Uterus (tissue), 2 donors: ENCODE measurements at regions not wholly inside any gene's neighbourhood (a gene's known extent, or its start where the extent isn't known, plus 50 kb on each side); places are given as distances from the start of the nearest gene placed in this dataset.

ENCODE experiments used
- POLR2A ChIP-seq, 2 donors: fragments of 450-650 bp; IDR thresholded peaks; one replicate each; pipeline ENCODE4 v1.6.1; 2016; ENCODE audit warnings: antibody characterized with exemption in 2 of 2, mild to moderate bottlenecking in 1 of 2, moderate library complexity in 1 of 2
- TF ChIP-seq, protein P1 (sequence below), 4 experiments: fragments of 200-600 bp in 2 of 4; fragments of 450-650 bp in 2 of 4; sonication (generic) in 2 of 4; IDR thresholded peaks; one replicate each; pipeline ENCODE4 v1.5.1; 2016 to 2019; ENCODE audit warnings: antibody characterized with exemption in 4 of 4, mild to moderate bottlenecking in 2 of 4, moderate library complexity in 1 of 4

DNA sequence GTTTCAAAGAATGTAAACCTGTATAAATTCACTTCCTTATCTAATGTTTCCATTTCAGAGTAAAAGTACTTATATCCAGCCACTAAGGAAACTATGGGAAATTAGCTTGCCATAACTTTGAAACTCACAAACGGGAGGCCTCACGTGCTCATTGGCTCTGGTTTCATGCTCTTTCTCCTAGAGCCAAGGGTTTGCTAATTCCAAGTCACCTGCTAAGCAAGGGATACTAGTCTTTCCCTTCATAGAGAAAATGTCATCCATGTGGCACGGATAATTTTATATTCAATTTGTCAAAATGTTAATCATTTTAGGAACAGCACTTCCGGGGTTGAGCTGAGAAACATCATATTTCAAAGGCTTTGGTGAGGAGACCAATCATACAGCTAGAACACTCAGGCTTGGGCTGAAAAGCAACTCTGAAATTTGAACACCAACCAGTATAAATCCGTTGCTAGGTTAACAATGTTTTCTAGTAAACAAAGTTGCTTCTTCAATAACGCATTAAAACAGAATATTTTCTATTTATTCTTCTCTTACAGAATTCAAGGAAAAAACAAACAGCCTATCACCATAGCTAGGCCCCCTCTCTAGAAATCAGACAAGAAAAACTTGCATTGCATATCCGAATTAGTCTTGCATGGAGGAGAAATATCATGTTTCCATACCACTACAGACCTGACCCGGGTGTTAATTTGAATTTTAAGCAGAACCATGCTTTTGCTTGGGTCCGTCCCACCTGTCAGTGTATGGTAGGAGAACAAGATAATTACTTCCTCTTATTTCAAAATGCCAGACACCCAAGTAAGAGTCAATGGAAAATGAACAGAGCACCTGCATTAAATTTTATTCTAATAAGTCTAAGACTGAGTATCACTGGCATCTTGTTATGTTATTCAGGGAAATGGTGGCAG lies 196.1 kb upstream of the ESRRG start:
- no peak for TF ChIP-seq POLR2A (IDR thresholded peaks at IDR 0.05)
- TF ChIP-seq, protein P1, sequence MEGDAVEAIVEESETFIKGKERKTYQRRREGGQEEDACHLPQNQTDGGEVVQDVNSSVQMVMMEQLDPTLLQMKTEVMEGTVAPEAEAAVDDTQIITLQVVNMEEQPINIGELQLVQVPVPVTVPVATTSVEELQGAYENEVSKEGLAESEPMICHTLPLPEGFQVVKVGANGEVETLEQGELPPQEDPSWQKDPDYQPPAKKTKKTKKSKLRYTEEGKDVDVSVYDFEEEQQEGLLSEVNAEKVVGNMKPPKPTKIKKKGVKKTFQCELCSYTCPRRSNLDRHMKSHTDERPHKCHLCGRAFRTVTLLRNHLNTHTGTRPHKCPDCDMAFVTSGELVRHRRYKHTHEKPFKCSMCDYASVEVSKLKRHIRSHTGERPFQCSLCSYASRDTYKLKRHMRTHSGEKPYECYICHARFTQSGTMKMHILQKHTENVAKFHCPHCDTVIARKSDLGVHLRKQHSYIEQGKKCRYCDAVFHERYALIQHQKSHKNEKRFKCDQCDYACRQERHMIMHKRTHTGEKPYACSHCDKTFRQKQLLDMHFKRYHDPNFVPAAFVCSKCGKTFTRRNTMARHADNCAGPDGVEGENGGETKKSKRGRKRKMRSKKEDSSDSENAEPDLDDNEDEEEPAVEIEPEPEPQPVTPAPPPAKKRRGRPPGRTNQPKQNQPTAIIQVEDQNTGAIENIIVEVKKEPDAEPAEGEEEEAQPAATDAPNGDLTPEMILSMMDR (IDR thresholded peaks at IDR 0.05), result no peak
